HFFc6 (cell line): ENCODE measurements at regions not wholly inside any gene's neighbourhood (a gene's known extent, or its start where the extent isn't known, plus 50 kb on each side); places are given as distances from the start of the nearest gene placed in this dataset.
A peak's percentile ranks its signal among the peaks of the same experiment; 100 is the strongest.

ENCODE experiments used
- DNase-seq: peaks from one replicate; pipeline ENCODE4 v3.0.0-alpha.2; 2018
- H3K27ac Mint-ChIP-seq: 2 replicates; pipeline ENCODE4 v1.8.0; 2020; ENCODE audit warnings: mild to moderate bottlenecking, mixed read lengths
- H3K27me3 Mint-ChIP-seq: 2 replicates; pipeline ENCODE4 v1.8.0; 2021; ENCODE audit warnings: mild to moderate bottlenecking, moderate library complexity, mixed read lengths; ENCODE audit not compliant: insufficient read depth
- H3K36me3 Mint-ChIP-seq: 2 replicates; pipeline ENCODE4 v1.8.0; 2021; ENCODE audit warnings: low read depth, mixed read lengths
- H3K4me1 Mint-ChIP-seq: 2 replicates; pipeline ENCODE4 v1.8.0; 2020; ENCODE audit warnings: low read depth, mixed read lengths
- H3K4me3 Mint-ChIP-seq: 2 replicates; pipeline ENCODE4 v1.8.0; 2020; ENCODE audit warnings: mild to moderate bottlenecking, moderate library complexity, mixed read lengths
- H3K9me3 Mint-ChIP-seq: 2 replicates; pipeline ENCODE4 v1.8.0; 2020; ENCODE audit warnings: mild to moderate bottlenecking, mixed read lengths
- CTCF ChIP-seq: fragments of 200-600 bp; sonication (generic); IDR thresholded peaks from 2 replicates; pipeline ENCODE4 v1.5.0; 2021; ENCODE audit warnings: antibody characterized with exemption, mild to moderate bottlenecking

GRCh38 chr5:167564275-167564674 is 727.2 kb upstream of the WWC1 start:
- no peak for TF ChIP-seq CTCF
- peaks cover 14% of the 10 kb centered on the region for H3K27me3 Mint-ChIP-seq
- no peak overlapping the region for H3K4me3 Mint-ChIP-seq
- no peak overlapping the region for H3K27ac Mint-ChIP-seq
- H3K36me3 Mint-ChIP-seq = no peaks in the 10 kb centered on the region
- H3K4me1 Mint-ChIP-seq = no peaks in the 10 kb centered on the region
- H3K9me3 Mint-ChIP-seq = no peaks in the 10 kb centered on the region
- DNase-seq = no peak

- no peaks in the 10 kb centered on the region for H3K4me1 Mint-ChIP-seq
- H3K36me3 Mint-ChIP-seq = no peaks in the 10 kb centered on the region
- peak; percentile 63 for TF ChIP-seq CTCF
- H3K27me3 Mint-ChIP-seq = peaks cover 14% of the 10 kb centered on the region
- no peak overlapping the region for H3K27ac Mint-ChIP-seq
- H3K9me3 Mint-ChIP-seq = no peaks in the 10 kb centered on the region
- DNase-seq = peak; percentile 25
- H3K4me3 Mint-ChIP-seq = peak overlapping the region; percentile 70; the same call in 1 of the 2 replicates
Observed at GRCh38 chr5:167565189-167565954, 726.1 kb upstream of the WWC1 start.

- DNase-seq = no peak
- Mint-ChIP-seq H3K27me3 (peaks cover 17% of the 10 kb centered on the region), H3K4me1 (peaks cover 16% of the 10 kb centered on the region), H3K27ac (no peak overlapping the region), H3K4me3 (no peak overlapping the region), H3K9me3 (no peaks in the 10 kb centered on the region), H3K36me3 (no peaks in the 10 kb centered on the region)
- TF ChIP-seq CTCF = no peak
Observed at GRCh38 chr5:167570431-167570830, 721.0 kb upstream of the WWC1 start.

GRCh38 chr5:167571824-167572223 is 719.6 kb upstream of the WWC1 start:
- peaks cover 21% of the 10 kb centered on the region for H3K4me1 Mint-ChIP-seq
- no peak overlapping the region for H3K27ac Mint-ChIP-seq
- no peaks in the 10 kb centered on the region for H3K36me3 Mint-ChIP-seq
- H3K9me3 Mint-ChIP-seq = no peaks in the 10 kb centered on the region
- H3K4me3 Mint-ChIP-seq = no peak overlapping the region
- no peak for TF ChIP-seq CTCF
- peaks cover 25% of the 10 kb centered on the region for H3K27me3 Mint-ChIP-seq
- DNase-seq = no peak

- DNase-seq = no peak
- Mint-ChIP-seq H3K36me3 (no peaks in the 10 kb centered on the region), H3K9me3 (no peaks in the 10 kb centered on the region), H3K27me3 (peaks cover 27% of the 10 kb centered on the region), H3K4me1 (peaks cover 25% of the 10 kb centered on the region), H3K4me3 (peak overlapping the region; percentile 77), H3K27ac (peak overlapping the region; percentile 2; the same call in 1 of the 2 replicates)
- TF ChIP-seq CTCF = no peak
Observed at GRCh38 chr5:167573370-167574127, 717.9 kb upstream of the WWC1 start.
